Activated naive CD4-positive, alpha-beta T cell treated with anti-CD3 and anti-CD28 coated beads for 36 hours (primary cell): ENCODE measurements at regions not wholly inside any gene's neighbourhood (a gene's known extent, or its start where the extent isn't known, plus 50 kb on each side); places are given as distances from the start of the nearest gene placed in this dataset.
"Not testable (repeated sequence)": the region's sequence is repeated elsewhere in the genome, so short reads cannot be mapped to it uniquely, and the experiment has no call there.

Experiments
- CTCF ChIA-PET: fragments of 350-600 bp; sonication (Branson Sonifier 250); formaldehyde crosslinking; loops from one replicate; lab custom pipeline; 2021; ENCODE audit warnings: antibody characterized with exemption; lab: Charles Lee
- DNase-seq: peaks from one replicate; pipeline ENCODE4 v3.0.0-alpha.2; 2020
- H3K27ac Mint-ChIP-seq: one replicate; pipeline ENCODE4 v1.8.0; 2021; ENCODE audit warnings: mild to moderate bottlenecking, mixed read lengths
- H3K27me3 Mint-ChIP-seq: one replicate; pipeline ENCODE4 v1.8.0; 2021; ENCODE audit warnings: low read depth, mixed read lengths
- H3K36me3 Mint-ChIP-seq: one replicate; pipeline ENCODE4 v1.8.0; 2021; ENCODE audit warnings: low read depth, mixed read lengths
- H3K4me1 Mint-ChIP-seq: one replicate; pipeline ENCODE4 v1.8.0; 2021; ENCODE audit warnings: low read depth, mixed read lengths
- H3K4me3 Mint-ChIP-seq: one replicate; pipeline ENCODE4 v1.8.0; 2021; ENCODE audit warnings: mild to moderate bottlenecking, moderate library complexity, mixed read lengths
- H3K9me3 Mint-ChIP-seq: one replicate; pipeline ENCODE4 v1.8.0; 2021; ENCODE audit warnings: mixed read lengths
- intact Hi-C: fragments of 100-400 bp; cut with micrococcal nuclease; formaldehyde crosslinking; loops from one replicate; pipeline ENCODE4 v1.15.1; 2023

GRCh38 chrX:13198056-13198761, 121.6 kb downstream of the ATXN3L start:
- H3K9me3 Mint-ChIP-seq, result no peaks in the 10 kb centered on the region
- intact Hi-C loops, result no loop called here
- H3K4me1 Mint-ChIP-seq, result peaks cover 3% of the 10 kb centered on the region
- no peak overlapping the region for H3K4me3 Mint-ChIP-seq
- CTCF ChIA-PET, result interaction anchor here (0.6 kb wide), 1 partner anchor 37 kb away, joined by 3 read pairs; no protein-coding TSS in a partner anchor
- H3K27me3 Mint-ChIP-seq, result no peaks in the 10 kb centered on the region
- no peak overlapping the region for H3K27ac Mint-ChIP-seq
- no peaks in the 10 kb centered on the region for H3K36me3 Mint-ChIP-seq
- no peak for DNase-seq

DNA sequence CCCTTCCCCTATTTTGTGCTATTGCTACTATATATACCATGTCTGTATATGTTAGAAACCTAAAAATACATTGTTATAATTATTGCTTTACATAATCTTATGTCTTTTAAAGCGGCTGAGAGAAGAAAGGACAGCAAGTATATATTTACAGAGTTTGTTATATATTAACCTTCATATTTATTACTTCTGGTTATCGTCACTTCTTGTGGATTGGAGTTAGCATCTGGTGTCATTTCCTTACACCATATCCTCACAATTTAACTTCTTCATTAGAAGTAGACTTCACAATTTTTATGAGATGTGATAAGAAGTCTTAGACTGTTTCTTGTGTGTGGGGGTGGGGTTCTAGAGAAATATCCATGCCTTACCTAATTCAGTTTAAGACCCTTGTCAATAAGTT, 123.1 kb downstream of the ATXN3L start:
- no peak overlapping the region for H3K27ac Mint-ChIP-seq

GRCh38 chrX:13195340-13195739, 124.5 kb downstream of the ATXN3L start:
- Mint-ChIP-seq H3K4me3 (no peak overlapping the region), H3K4me1 (peaks cover 3% of the 10 kb centered on the region), H3K36me3 (no peaks in the 10 kb centered on the region), H3K9me3 (no peaks in the 10 kb centered on the region), H3K27me3 (no peaks in the 10 kb centered on the region), H3K27ac (no peak overlapping the region)
- CTCF ChIA-PET, result no interaction called here
- DNase-seq, result no peak
- intact Hi-C loops, result no loop called here

More for the DNA sequence above, 123.1 kb downstream of the ATXN3L start:
- no peak for DNase-seq
- CTCF ChIA-PET, result interaction anchor here (0.6 kb wide), 1 partner anchor 283 kb away, joined by 4 read pairs; no protein-coding TSS in a partner anchor
- Mint-ChIP-seq H3K27me3 (no peaks in the 10 kb centered on the region), H3K9me3 (no peaks in the 10 kb centered on the region), H3K4me3 (no peak overlapping the region), H3K4me1 (peaks cover 3% of the 10 kb centered on the region), H3K36me3 (no peaks in the 10 kb centered on the region)
- intact Hi-C loops, result no loop called here

DNA sequence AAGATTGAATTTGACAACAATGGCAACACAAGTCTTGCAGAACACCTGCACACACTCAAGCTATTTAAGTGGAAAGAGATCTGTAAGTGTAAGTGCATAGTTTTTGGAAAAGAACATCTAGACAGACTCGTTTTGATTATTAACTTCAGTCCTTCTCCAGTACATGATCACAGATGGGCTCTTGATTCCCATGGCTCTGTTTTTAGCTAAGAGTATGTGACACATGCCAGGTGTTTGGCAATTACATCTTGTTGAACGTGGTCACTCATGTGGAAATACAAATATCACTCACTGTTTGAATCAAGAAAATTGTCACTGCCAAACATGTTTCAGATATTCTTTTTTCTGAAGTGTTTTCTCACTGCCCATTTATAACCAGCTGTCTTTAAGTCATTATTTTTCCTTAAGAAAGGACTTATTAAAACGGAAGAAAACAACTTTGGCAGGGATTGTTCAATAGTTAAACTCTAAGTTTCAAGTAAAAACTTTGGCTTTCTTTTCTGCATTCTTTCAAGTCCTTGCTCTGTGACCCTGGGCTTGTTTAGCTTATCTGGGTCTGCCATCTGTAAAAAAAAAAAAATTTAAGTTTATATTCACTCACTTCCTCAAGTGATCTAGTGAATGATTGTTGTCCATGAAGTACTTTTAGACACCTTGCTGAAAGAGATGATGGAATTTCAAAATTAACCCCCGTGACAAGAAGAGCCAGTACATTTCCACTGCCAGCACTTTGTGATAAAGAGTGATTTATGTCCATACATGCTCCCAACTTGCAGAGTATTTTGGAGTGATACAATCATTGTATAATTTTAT, 125.4 kb downstream of the ATXN3L start:
- CTCF ChIA-PET, result no interaction called here
- no peak for DNase-seq

GRCh38 chrX:13190051-13190450, 129.8 kb downstream of the ATXN3L start:
- DNase-seq, result no peak
- Mint-ChIP-seq H3K4me1 (peaks cover 3% of the 10 kb centered on the region), H3K4me3 (no peak overlapping the region), H3K9me3 (no peaks in the 10 kb centered on the region), H3K27me3 (no peaks in the 10 kb centered on the region), H3K27ac (no peak overlapping the region), H3K36me3 (no peaks in the 10 kb centered on the region)
- intact Hi-C loops, result no loop called here
- CTCF ChIA-PET, result no interaction called here

More for the DNA sequence above, 125.4 kb downstream of the ATXN3L start:
- Mint-ChIP-seq H3K27ac (no peak overlapping the region), H3K9me3 (no peaks in the 10 kb centered on the region), H3K27me3 (no peaks in the 10 kb centered on the region), H3K4me1 (peaks cover 3% of the 10 kb centered on the region), H3K4me3 (no peak overlapping the region), H3K36me3 (no peaks in the 10 kb centered on the region)
- intact Hi-C loops, result no loop called here

GRCh38 chrX:13189380-13189779, 130.5 kb downstream of the ATXN3L start:
- no peak overlapping the region for H3K4me3 Mint-ChIP-seq
- no peak overlapping the region for H3K27ac Mint-ChIP-seq
- CTCF ChIA-PET, result no interaction called here
- H3K36me3 Mint-ChIP-seq, result no peaks in the 10 kb centered on the region
- H3K9me3 Mint-ChIP-seq, result no peaks in the 10 kb centered on the region
- DNase-seq, result no peak
- H3K4me1 Mint-ChIP-seq, result no peaks in the 10 kb centered on the region
- no peaks in the 10 kb centered on the region for H3K27me3 Mint-ChIP-seq
- intact Hi-C loops, result no loop called here

DNA sequence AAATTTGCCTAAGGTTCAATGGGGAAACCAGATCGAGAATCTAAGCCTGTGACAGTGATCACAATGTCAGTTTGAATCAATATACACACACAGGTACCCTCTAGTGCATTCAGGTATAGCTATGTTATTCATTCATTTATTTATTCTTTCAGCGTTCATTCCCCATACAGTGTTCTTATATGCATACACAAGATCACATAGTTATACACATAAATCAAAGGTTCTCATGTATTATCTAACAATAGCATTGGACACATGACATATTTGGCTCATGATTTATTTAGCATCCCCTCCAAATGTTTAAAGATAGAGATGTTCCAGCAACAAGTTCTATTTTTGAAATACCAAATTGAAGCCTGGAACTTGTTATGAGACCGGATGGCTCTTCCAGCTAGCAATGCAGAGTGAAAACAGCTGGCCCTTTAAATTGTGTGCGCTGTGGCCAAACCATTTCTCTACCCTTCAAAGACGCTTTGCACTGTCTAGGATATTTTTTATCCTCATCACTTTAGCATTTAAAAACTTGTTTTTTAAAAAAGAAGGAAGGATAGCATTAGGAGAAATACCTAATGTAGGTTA, 131.0 kb downstream of the ATXN3L start:
- H3K4me1 Mint-ChIP-seq, result no peaks in the 10 kb centered on the region
- H3K27ac Mint-ChIP-seq, result no peak overlapping the region
- no peak for DNase-seq
- no peaks in the 10 kb centered on the region for H3K9me3 Mint-ChIP-seq
- no peak overlapping the region for H3K4me3 Mint-ChIP-seq
- intact Hi-C loops, result no loop called here
- no peaks in the 10 kb centered on the region for H3K27me3 Mint-ChIP-seq
- CTCF ChIA-PET, result interaction anchor here (0.6 kb wide), 2 partner anchors 98 to 205 kb away, joined by 5 to 6 read pairs; no protein-coding TSS in a partner anchor
- H3K36me3 Mint-ChIP-seq, result no peaks in the 10 kb centered on the region

DNA sequence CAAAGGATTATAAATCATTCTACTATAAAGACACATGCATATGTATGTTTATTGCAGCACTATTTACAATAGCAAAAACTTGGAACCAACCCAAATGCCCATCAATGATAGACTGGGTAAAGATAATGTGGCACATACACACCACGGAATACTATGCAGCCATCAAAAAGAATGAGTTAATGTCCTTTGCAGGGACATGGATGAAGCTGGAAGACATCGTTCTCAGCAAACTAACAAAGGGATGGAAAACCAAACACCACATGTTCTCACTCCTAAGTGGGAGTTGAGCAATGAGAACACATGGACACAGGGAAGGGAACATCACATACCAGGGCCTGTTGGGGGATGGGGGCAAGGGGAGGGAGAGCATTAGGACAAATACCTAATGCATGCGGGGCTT, 133.2 kb downstream of the ATXN3L start:
- H3K36me3 Mint-ChIP-seq, CTCF ChIA-PET, intact Hi-C loops, H3K4me3 Mint-ChIP-seq, H3K9me3 Mint-ChIP-seq, H3K4me1 Mint-ChIP-seq, H3K27me3 Mint-ChIP-seq, DNase-seq, H3K27ac Mint-ChIP-seq: not testable (repeated sequence)

GRCh38 chrX:13180807-13181206, 136.4 kb upstream of the FAM9C start:
- intact Hi-C loops, result no loop called here
- Mint-ChIP-seq H3K27ac (no peak overlapping the region), H3K9me3 (no peaks in the 10 kb centered on the region), H3K27me3 (no peaks in the 10 kb centered on the region), H3K4me1 (peaks cover 11% of the 10 kb centered on the region), H3K4me3 (no peak overlapping the region), H3K36me3 (no peaks in the 10 kb centered on the region)
- CTCF ChIA-PET, result no interaction called here
- DNase-seq, result no peak

- H3K4me1 Mint-ChIP-seq, result peaks cover 11% of the 10 kb centered on the region
Observed at GRCh38 chrX:13179586-13179985, 135.2 kb upstream of the FAM9C start.

GRCh38 chrX:13179100-13179499, 134.7 kb upstream of the FAM9C start:
- H3K27ac Mint-ChIP-seq, result no peak overlapping the region
- CTCF ChIA-PET, result no interaction called here

More at GRCh38 chrX:13179586-13179985, 135.2 kb upstream of the FAM9C start:
- Mint-ChIP-seq H3K4me3 (no peak overlapping the region), H3K36me3 (no peaks in the 10 kb centered on the region), H3K27me3 (no peaks in the 10 kb centered on the region), H3K27ac (no peak overlapping the region), H3K9me3 (no peaks in the 10 kb centered on the region)
- no peak for DNase-seq
- intact Hi-C loops, result no loop called here
- CTCF ChIA-PET, result no interaction called here

GRCh38 chrX:13177921-13178566, 133.6 kb upstream of the FAM9C start:
- Mint-ChIP-seq H3K36me3 (no peaks in the 10 kb centered on the region), H3K27me3 (no peaks in the 10 kb centered on the region), H3K4me3 (no peak overlapping the region), H3K4me1 (peaks cover 11% of the 10 kb centered on the region), H3K9me3 (no peaks in the 10 kb centered on the region), H3K27ac (no peak overlapping the region)
- no peak for DNase-seq
- intact Hi-C loops, result no loop called here
- CTCF ChIA-PET, result no interaction called here

More at GRCh38 chrX:13179100-13179499, 134.7 kb upstream of the FAM9C start:
- intact Hi-C loops, result no loop called here
- Mint-ChIP-seq H3K36me3 (no peaks in the 10 kb centered on the region), H3K4me1 (peaks cover 11% of the 10 kb centered on the region), H3K4me3 (no peak overlapping the region), H3K9me3 (no peaks in the 10 kb centered on the region), H3K27me3 (no peaks in the 10 kb centered on the region)
- no peak for DNase-seq
